ENCODE measurements at regions not wholly inside any gene's neighbourhood (a gene's known extent, or its start where the extent isn't known, plus 50 kb on each side); places are given as distances from the start of the nearest gene placed in this dataset.

GRCh38 chr5:106825374-106825773 is 845.4 kb downstream of the EFNA5 start:
- CTCF ChIA-PET = no interaction called here
- TF ChIP-seq CHD2 (IDR thresholded peaks at IDR 0.05; ENCODE audit: low read length, partially characterized antibody) (no peak), FOXM1 (IDR thresholded peaks at IDR 0.05; ENCODE audit: low read depth) (no peak), EZH2phosphoT487 (IDR thresholded peaks at IDR 0.05; ENCODE audit: borderline replicate concordance, low read depth) (no peak), JUND (IDR thresholded peaks at IDR 0.05) (0 out of 2 replicates have a peak, but pooled peaks have one; percentile 16), NFIC (IDR thresholded peaks at IDR 0.05; ENCODE audit: borderline replicate concordance) (no peak), FOSL2 (IDR thresholded peaks at IDR 0.05; ENCODE audit: borderline replicate concordance, low read depth) (peak; percentile 17; the same call in 1 of the 2 replicates), NRF1 (IDR thresholded peaks at IDR 0.05; ENCODE audit: low read depth, low read length) (no peak)
- no peak overlapping the region for H2AFZ ChIP-seq (ENCODE audit: low read depth)
- peaks cover 0 to 10% of the 10 kb centered on the region in 2 experiments; a peak in 1 of 4 replicates for H3K4me1 ChIP-seq (ENCODE audit: control insufficient read depth in 1 of 2, insufficient read depth in 2 of 2, low read depth in 1 of 2, low read length in 1 of 2)
- no peak overlapping the region for H3K4me3 ChIP-seq (ENCODE audit: low read depth in 2 of 2, low read length in 1 of 2)
- H3K27me3 ChIP-seq (ENCODE audit: insufficient read depth) = no peaks in the 10 kb centered on the region
- no peak overlapping the region; the same call in 1 of the 2 replicates for H3K9ac ChIP-seq
- no peaks in the 10 kb centered on the region for H3K9me2 ChIP-seq
- H4K20me1 ChIP-seq (ENCODE audit: insufficient read depth) = no peaks in the 10 kb centered on the region
- DNase-seq = no peak
- 0 out of 2 replicates have a peak overlapping the region, but pooled peaks have one; percentile 22 for H3K4me2 ChIP-seq
- H3K36me3 ChIP-seq (replicated peaks in 1 of 2; ENCODE audit: control insufficient read depth in 1 of 2, insufficient read depth in 2 of 2, low read length in 1 of 2) = no peaks in the 10 kb centered on the region
- POLR2A ChIA-PET = no interaction called here
- peaks cover 8% of the 10 kb centered on the region for H3F3A ChIP-seq (replicated peaks; ENCODE audit: insufficient read depth)
- no peaks in the 10 kb centered on the region for H3K79me2 ChIP-seq (ENCODE audit: insufficient read depth)
- 56% methylated on average over 2 of the region's 2 CpGs for WGBS (ENCODE audit: low lambda C conversion rate)
- peak overlapping the region in 1 of 2 experiments; percentile 64; a peak in 2 of 4 replicates for H3K27ac ChIP-seq (ENCODE audit: low read depth in 2 of 2, low read length in 1 of 2)
- H3K9me3 ChIP-seq = no peaks in the 10 kb centered on the region

- no peak overlapping the region for H3K4me2 ChIP-seq
- no peak overlapping the region for H3K27ac ChIP-seq (ENCODE audit: low read depth in 2 of 2, low read length in 1 of 2)
- no peaks in the 10 kb centered on the region for H3K9me2 ChIP-seq
- H3K27me3 ChIP-seq (ENCODE audit: insufficient read depth) = no peaks in the 10 kb centered on the region
- H3K4me3 ChIP-seq (ENCODE audit: low read depth in 2 of 2, low read length in 1 of 2) = no peak overlapping the region
- ChIA-PET CTCF (no interaction called here), POLR2A (no interaction called here)
- H3K79me2 ChIP-seq (ENCODE audit: insufficient read depth) = no peaks in the 10 kb centered on the region
- DNase-seq = no peak
- H4K20me1 ChIP-seq (ENCODE audit: insufficient read depth) = no peaks in the 10 kb centered on the region
- H3K36me3 ChIP-seq (replicated peaks in 1 of 2; ENCODE audit: control insufficient read depth in 1 of 2, insufficient read depth in 2 of 2, low read length in 1 of 2) = no peaks in the 10 kb centered on the region
- H3K9me3 ChIP-seq = no peaks in the 10 kb centered on the region
- peak overlapping the region; percentile 73; the same call in 1 of the 2 replicates for H2AFZ ChIP-seq (ENCODE audit: low read depth)
- H3K4me1 ChIP-seq (ENCODE audit: control insufficient read depth in 1 of 2, insufficient read depth in 2 of 2, low read depth in 1 of 2, low read length in 1 of 2) = peaks cover 0 to 10% of the 10 kb centered on the region in 2 experiments; a peak in 1 of 4 replicates
- H3F3A ChIP-seq (replicated peaks; ENCODE audit: insufficient read depth) = peaks cover 8% of the 10 kb centered on the region
- 29% methylated on average over 1 of the region's 1 CpG for WGBS (ENCODE audit: low lambda C conversion rate)
- H3K9ac ChIP-seq = no peak overlapping the region
- TF ChIP-seq CTCF (IDR thresholded peaks at IDR 0.05) (no peak), REST (IDR thresholded peaks at IDR 0.05; ENCODE audit: low read depth, low read length) (no peak), RAD21 (IDR thresholded peaks at IDR 0.05; ENCODE audit: low read length) (no peak), EP300 (IDR thresholded peaks at IDR 0.05; ENCODE audit: borderline replicate concordance in 1 of 2, low read depth in 1 of 2, low read length in 1 of 2) (peak in 1 of 2 experiments; percentile 40; a peak in 1 of 4 replicates), YY1 (IDR thresholded peaks at IDR 0.05; ENCODE audit: low read depth) (no peak), PBX3 (IDR thresholded peaks at IDR 0.05) (peak; percentile 64; the same call in 1 of the 2 replicates), NRF1 (IDR thresholded peaks at IDR 0.05; ENCODE audit: low read depth, low read length) (no peak), RXRA (IDR thresholded peaks at IDR 0.05; ENCODE audit: borderline replicate concordance, low read depth) (no peak), TEAD4 (IDR thresholded peaks at IDR 0.05; ENCODE audit: borderline replicate concordance, insufficient read depth) (no peak), MEF2A (IDR thresholded peaks at IDR 0.05; ENCODE audit: borderline replicate concordance, low read depth) (no peak), NFIC (IDR thresholded peaks at IDR 0.05; ENCODE audit: borderline replicate concordance) (0 out of 2 replicates have a peak, but pooled peaks have one; percentile 37), RFX5 (IDR thresholded peaks at IDR 0.05; ENCODE audit: low read length) (no peak), RCOR1 (IDR thresholded peaks at IDR 0.05; ENCODE audit: low read length) (no peak), FOSL2 (IDR thresholded peaks at IDR 0.05; ENCODE audit: borderline replicate concordance, low read depth) (no peak), ELF1 (IDR thresholded peaks at IDR 0.05) (no peak), ZBTB33 (IDR thresholded peaks at IDR 0.05; ENCODE audit: borderline replicate concordance, low read depth) (no peak)
Measured at GRCh38 chr5:106822851-106823250, 847.9 kb downstream of the EFNA5 start.
